Naive thymus-derived CD8-positive, alpha-beta T cell (primary cell): ENCODE measurements at regions not wholly inside any gene's neighbourhood (a gene's known extent, or its start where the extent isn't known, plus 50 kb on each side); places are given as distances from the start of the nearest gene placed in this dataset.

Experiments
- ATAC-seq, 2 donors: fragments of 150-1000 bp; cut with Tn5 transposase in 1 of 2; sonication (Bioruptor Pico), chemical (Tn5 transposase) in 1 of 2; 1 replicate in 1 of 2; 2 replicates in 1 of 2; pipeline ENCODE4 v1.10.0; 2021; ENCODE audit warnings: mild to moderate bottlenecking in 2 of 2, moderate library complexity in 2 of 2
- POLR2A ChIA-PET: fragments of 350-600 bp; sonication (Branson Sonifier 250); formaldehyde crosslinking; loops from one replicate; lab custom pipeline; 2021; ENCODE audit warnings: antibody characterized with exemption; lab: Charles Lee
- DNase-seq, 10 donors: peaks; one replicate each; pipeline versions ENCODE4 v3.0.0 to v3.0.0-alpha.2; 2020 to 2022
- H3K27ac Mint-ChIP-seq, 10 donors: one replicate each; pipeline ENCODE4 v1.8.0; 2020 to 2022; ENCODE audit warnings: mild to moderate bottlenecking in 10 of 10, mixed read lengths in 10 of 10, moderate library complexity in 4 of 10, inconsistent platforms in 1 of 10
- H3K27me3 Mint-ChIP-seq, 5 donors: one replicate each; pipeline ENCODE4 v1.8.0; 2021 to 2022; ENCODE audit warnings: mixed read lengths in 5 of 5
- H3K36me3 Mint-ChIP-seq, 3 donors: one replicate each; pipeline ENCODE4 v1.8.0; 2020 to 2022; ENCODE audit warnings: mixed read lengths in 3 of 3, mild to moderate bottlenecking in 2 of 3, inconsistent platforms in 1 of 3
- H3K4me1 Mint-ChIP-seq, 4 donors: one replicate each; pipeline ENCODE4 v1.8.0; 2021 to 2022; ENCODE audit warnings: mixed read lengths in 4 of 4
- H3K4me3 Mint-ChIP-seq, 10 donors: one replicate each; pipeline ENCODE4 v1.8.0; 2020 to 2022; ENCODE audit warnings: mild to moderate bottlenecking in 10 of 10, mixed read lengths in 10 of 10, moderate library complexity in 6 of 10, inconsistent platforms in 1 of 10
- H3K9me3 Mint-ChIP-seq, 9 donors: one replicate each; pipeline ENCODE4 v1.8.0; 2020 to 2022; ENCODE audit warnings: mixed read lengths in 9 of 9, mild to moderate bottlenecking in 3 of 9, inconsistent platforms in 1 of 9, moderate library complexity in 1 of 9

DNA sequence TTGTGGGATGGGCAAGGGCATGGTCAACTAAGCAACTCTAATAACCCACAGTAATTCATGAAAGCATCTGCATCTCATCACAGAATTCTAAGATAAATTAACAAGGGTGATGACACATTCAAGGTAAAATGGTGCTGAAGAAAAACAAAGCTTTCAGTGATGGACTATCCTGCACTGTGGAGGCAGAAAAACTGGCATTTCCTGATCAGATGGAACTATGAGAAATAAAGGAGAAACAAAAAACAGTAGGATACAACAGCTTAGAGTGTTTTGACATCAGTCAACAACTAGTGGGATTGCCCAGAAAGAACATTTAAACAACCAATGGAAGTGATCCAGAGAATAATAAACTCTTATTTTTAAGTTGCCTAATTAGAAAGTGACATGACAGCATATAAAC lies 327.0 kb downstream of the KLF5 start:
- H3K9me3 Mint-ChIP-seq, result peaks cover 0 to 12% (median 3%) of the 10 kb centered on the region in 9 donors
- H3K27me3 Mint-ChIP-seq, result peaks cover 6 to 20% (median 8%) of the 10 kb centered on the region in 5 donors
- no peak overlapping the region for H3K4me3 Mint-ChIP-seq
- ATAC-seq (no peak), DNase-seq (no peak)
- no peaks in the 10 kb centered on the region for H3K4me1 Mint-ChIP-seq
- POLR2A ChIA-PET, result no interaction called here
- no peak overlapping the region for H3K27ac Mint-ChIP-seq
- peaks cover 0 to 5% (median 0%) of the 10 kb centered on the region in 3 donors for H3K36me3 Mint-ChIP-seq

DNA sequence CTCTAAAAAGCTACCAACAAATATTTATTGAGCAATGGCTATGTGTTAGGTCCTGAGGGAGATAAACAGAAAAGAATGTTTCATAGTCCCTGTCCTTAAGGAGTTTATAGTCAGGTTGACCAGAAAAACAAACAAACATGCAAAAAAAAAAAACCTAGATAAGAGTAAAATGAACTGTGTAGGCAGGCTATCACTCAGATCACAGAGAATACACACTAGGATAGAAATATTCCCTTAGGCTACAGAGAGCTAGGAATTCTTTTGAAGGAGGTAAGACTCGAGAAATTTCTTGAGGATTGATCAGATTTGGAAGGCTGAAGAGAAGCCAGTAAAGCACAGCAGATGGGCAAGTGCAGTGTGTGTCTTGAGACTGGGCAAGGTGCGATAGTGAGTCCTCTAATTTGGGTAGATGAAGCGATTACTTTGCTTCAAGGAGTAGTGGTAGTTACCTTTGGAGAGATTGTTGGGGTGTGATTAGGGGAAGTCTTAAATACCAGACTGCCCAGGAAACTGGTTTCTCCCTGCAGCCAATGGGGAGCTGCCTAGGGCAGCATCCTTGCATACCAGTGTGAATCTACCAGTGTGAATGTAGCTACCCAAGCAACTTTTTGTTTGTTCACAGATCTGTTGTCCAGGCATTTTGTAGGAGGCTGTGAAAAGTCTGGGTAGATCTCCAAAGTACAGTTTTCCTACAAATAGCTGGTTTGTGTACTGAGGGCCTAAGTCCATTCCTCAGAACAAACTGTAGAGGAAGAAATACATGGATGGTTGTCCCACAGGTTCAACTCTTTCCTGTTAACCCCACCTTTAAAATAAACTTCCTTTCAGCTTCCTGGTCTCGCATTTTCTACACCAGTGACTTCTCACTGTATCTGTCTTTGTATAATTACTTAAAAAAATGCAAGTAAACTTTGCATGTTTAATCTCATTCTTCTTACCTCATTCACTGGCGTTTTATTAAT lies 314.1 kb downstream of the KLF5 start:
- H3K27me3 Mint-ChIP-seq, result peaks cover 2 to 19% (median 5%) of the 10 kb centered on the region in 5 donors
- POLR2A ChIA-PET, result interaction anchor here (0.6 kb wide), 1 partner anchor 48 kb away, joined by 5 read pairs; no protein-coding TSS in a partner anchor
- H3K4me1 Mint-ChIP-seq, result no peaks in the 10 kb centered on the region
- DNase-seq, result no peak
- H3K36me3 Mint-ChIP-seq, result peaks cover 0 to 2% (median 0%) of the 10 kb centered on the region in 3 donors
- H3K9me3 Mint-ChIP-seq, result peaks cover 0 to 5% (median 0%) of the 10 kb centered on the region in 9 donors
- H3K4me3 Mint-ChIP-seq, result no peak overlapping the region
- no peak overlapping the region for H3K27ac Mint-ChIP-seq
- no peak for ATAC-seq

GRCh38 chr13:73370066-73370465 lies 311.3 kb downstream of the KLF5 start:
- H3K9me3 Mint-ChIP-seq, result no peaks in the 10 kb centered on the region
- no peak for DNase-seq
- POLR2A ChIA-PET, result no interaction called here
- H3K36me3 Mint-ChIP-seq, result peaks cover 0 to 2% (median 0%) of the 10 kb centered on the region in 3 donors
- peaks cover 2 to 19% (median 5%) of the 10 kb centered on the region in 5 donors for H3K27me3 Mint-ChIP-seq
- no peak overlapping the region for H3K27ac Mint-ChIP-seq
- no peak overlapping the region for H3K4me3 Mint-ChIP-seq
- H3K4me1 Mint-ChIP-seq, result no peaks in the 10 kb centered on the region
- no peak for ATAC-seq

DNA sequence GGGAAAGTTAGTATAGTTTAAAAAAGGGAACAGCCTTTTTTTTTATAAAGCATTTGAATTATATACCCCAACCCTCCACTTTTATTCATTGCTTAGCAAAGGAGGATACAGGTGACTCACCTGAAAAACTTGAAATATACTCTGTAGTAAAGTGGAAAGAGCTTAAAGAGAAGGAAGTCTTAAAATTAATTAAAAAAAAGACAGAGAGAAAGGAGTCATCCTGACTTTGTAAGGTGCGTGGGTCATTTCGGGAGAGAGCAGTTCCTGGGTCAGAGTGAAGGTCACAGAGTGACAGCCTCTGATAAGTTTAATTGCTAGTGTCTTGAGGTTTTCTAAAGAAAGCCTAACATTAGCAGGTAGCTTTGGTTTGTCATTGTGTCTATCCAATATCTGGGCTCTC lies 310.3 kb downstream of the KLF5 start:
- no peak overlapping the region for H3K27ac Mint-ChIP-seq
- peaks cover 0 to 2% (median 0%) of the 10 kb centered on the region in 3 donors for H3K36me3 Mint-ChIP-seq
- no peak overlapping the region for H3K4me3 Mint-ChIP-seq
- no peaks in the 10 kb centered on the region for H3K4me1 Mint-ChIP-seq
- ATAC-seq, result no peak
- DNase-seq, result no peak
- POLR2A ChIA-PET, result no interaction called here
- no peaks in the 10 kb centered on the region for H3K9me3 Mint-ChIP-seq
- H3K27me3 Mint-ChIP-seq, result peaks cover 2 to 19% (median 5%) of the 10 kb centered on the region in 5 donors

DNA sequence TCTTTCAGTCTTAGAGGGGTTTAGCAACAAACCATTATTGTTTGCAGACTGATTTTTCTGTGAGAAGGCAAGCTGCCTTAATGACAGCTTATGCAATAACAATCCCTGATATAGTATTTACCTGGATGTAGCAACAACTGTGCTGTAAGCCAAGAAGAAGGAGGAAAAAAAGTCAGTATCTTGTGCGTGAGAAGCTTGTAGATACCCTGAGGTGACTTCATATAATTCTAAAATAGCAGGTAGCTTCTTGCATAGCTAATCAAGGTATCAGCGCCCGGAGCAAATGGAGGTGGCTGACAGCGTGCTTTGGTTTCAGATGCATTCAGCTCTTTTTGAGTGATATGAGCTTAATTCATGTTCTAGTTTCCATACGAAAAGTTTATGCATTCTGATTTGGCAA lies 309.8 kb downstream of the KLF5 start:
- Mint-ChIP-seq H3K4me3 (no peak overlapping the region), H3K4me1 (no peaks in the 10 kb centered on the region), H3K9me3 (no peaks in the 10 kb centered on the region), H3K27me3 (peaks cover 2 to 19% (median 5%) of the 10 kb centered on the region in 5 donors), H3K36me3 (peaks cover 0 to 2% (median 0%) of the 10 kb centered on the region in 3 donors), H3K27ac (no peak overlapping the region)
- POLR2A ChIA-PET, result no interaction called here
- ATAC-seq (no peak), DNase-seq (no peak)

GRCh38 chr13:73367886-73368285 lies 309.1 kb downstream of the KLF5 start:
- ATAC-seq (no peak), DNase-seq (no peak)
- no peaks in the 10 kb centered on the region for H3K9me3 Mint-ChIP-seq
- H3K4me3 Mint-ChIP-seq, result no peak overlapping the region
- POLR2A ChIA-PET, result no interaction called here
- H3K36me3 Mint-ChIP-seq, result peaks cover 0 to 2% (median 0%) of the 10 kb centered on the region in 3 donors
- no peak overlapping the region for H3K27ac Mint-ChIP-seq
- peaks cover 2 to 19% (median 5%) of the 10 kb centered on the region in 5 donors for H3K27me3 Mint-ChIP-seq
- no peaks in the 10 kb centered on the region for H3K4me1 Mint-ChIP-seq

DNA sequence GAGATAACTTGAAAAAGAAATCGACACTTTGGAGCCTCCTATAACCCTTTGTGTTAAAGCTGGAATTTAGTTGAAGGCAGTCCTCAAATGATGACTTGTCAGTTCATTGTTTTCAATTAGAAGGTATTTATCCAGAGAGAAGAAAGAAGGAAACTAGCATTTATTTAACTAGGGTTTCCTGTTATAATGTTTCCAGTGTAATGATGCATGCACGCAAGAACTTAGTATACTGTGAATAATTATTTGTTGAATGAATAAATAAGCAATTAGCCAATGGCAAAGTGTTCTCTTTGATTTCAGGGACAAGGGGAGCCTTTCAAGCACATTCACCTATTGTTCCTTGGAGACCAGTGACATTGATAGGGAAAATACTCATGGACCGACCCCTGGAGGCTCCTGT lies 307.4 kb downstream of the KLF5 start:
- POLR2A ChIA-PET, result no interaction called here
- DNase-seq (no peak), ATAC-seq (no peak)
- Mint-ChIP-seq H3K36me3 (peaks cover 0 to 2% (median 0%) of the 10 kb centered on the region in 3 donors), H3K27me3 (peaks cover 0 to 7% (median 2%) of the 10 kb centered on the region in 5 donors), H3K27ac (no peak overlapping the region), H3K4me1 (no peaks in the 10 kb centered on the region), H3K4me3 (no peak overlapping the region), H3K9me3 (no peaks in the 10 kb centered on the region)

- POLR2A ChIA-PET, result no interaction called here
- no peak for ATAC-seq
- no peaks in the 10 kb centered on the region for H3K36me3 Mint-ChIP-seq
- H3K27ac Mint-ChIP-seq, result peak overlapping the region in 1 of 10 donors; percentile 46
- no peak for DNase-seq
- H3K4me1 Mint-ChIP-seq, result no peaks in the 10 kb centered on the region
- no peak overlapping the region for H3K4me3 Mint-ChIP-seq
- no peaks in the 10 kb centered on the region for H3K9me3 Mint-ChIP-seq
- peaks cover 0 to 1% (median 0%) of the 10 kb centered on the region in 5 donors for H3K27me3 Mint-ChIP-seq
These were observed 306.9 kb downstream of the KLF5 start for GRCh38 chr13:73365681-73366080.

DNA sequence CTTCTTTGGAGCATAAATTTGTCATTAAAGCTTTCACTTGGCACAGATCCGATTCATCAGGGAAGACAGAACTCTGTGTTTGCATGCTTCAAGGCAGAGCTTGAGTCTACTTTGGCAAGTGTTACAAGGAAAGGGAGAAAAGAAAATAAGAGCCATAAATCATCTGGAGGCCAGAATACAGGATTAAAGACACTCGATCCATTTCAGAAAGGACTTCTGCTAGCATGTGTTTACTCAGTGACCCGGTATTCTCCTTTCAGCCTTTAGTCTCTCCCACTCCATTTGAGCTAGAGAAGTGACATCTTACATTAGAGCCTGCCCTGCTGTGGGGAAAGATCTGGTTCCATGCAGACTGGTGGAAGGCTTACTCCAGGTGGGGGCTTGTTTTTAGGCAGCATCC lies 306.4 kb downstream of the KLF5 start:
- ATAC-seq (no peak), DNase-seq (no peak)
- Mint-ChIP-seq H3K4me3 (no peak overlapping the region), H3K9me3 (no peaks in the 10 kb centered on the region), H3K27me3 (peaks cover 0 to 1% (median 0%) of the 10 kb centered on the region in 5 donors), H3K36me3 (no peaks in the 10 kb centered on the region), H3K27ac (peak overlapping the region in 1 of 10 donors; percentile 46), H3K4me1 (no peaks in the 10 kb centered on the region)
- POLR2A ChIA-PET, result no interaction called here

DNA sequence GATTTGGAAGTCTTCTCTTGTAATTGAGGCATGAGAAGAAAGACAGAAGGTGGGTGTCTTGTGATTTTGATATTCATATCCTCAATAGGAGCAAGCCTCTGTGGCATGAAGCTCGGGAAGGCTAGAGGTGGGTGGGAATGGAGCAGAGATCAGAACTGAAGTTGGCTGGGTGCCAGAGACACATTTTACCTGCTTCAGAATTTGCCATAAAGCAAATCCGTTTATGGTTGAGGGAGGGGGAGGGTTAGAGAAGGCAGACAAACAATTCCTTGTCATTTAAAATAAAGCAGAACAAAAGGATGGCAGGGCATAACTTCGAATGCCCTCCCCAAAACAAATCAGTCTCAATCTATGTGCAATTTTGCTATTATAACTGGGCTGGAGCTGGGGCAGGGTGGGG lies 305.9 kb downstream of the KLF5 start:
- H3K4me1 Mint-ChIP-seq, result no peaks in the 10 kb centered on the region
- no peak overlapping the region for H3K27ac Mint-ChIP-seq
- H3K9me3 Mint-ChIP-seq, result no peaks in the 10 kb centered on the region
- no peak overlapping the region for H3K4me3 Mint-ChIP-seq
- DNase-seq (no peak), ATAC-seq (no peak)
- H3K36me3 Mint-ChIP-seq, result no peaks in the 10 kb centered on the region
- POLR2A ChIA-PET, result no interaction called here
- H3K27me3 Mint-ChIP-seq, result peaks cover 0 to 1% (median 0%) of the 10 kb centered on the region in 5 donors

DNA sequence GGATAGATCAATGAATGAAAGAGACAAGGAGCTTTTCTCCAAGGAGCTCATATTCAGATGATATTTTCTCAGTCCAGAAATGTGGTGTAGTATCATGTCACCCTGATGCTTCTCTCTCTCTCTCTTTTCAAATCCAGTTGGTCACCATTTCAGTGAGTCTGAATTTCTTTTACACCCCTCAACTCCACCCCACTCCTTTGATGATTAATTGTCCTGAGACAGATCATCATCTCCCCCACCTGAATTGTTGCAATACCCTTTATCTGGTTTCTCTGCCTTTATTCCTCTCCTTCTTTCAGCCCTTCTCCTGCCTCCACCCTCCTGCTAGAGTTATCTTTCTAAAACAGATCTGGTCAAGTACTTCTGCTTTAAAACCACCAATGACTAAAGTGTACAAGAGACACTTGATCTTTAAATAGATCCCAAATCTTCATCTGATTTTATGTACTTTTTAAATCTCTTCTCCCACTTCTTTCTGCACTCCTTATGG lies 299.8 kb downstream of the KLF5 start:
- no peaks in the 10 kb centered on the region for H3K36me3 Mint-ChIP-seq
- no peak overlapping the region for H3K4me3 Mint-ChIP-seq
- no peak for ATAC-seq
- no peak overlapping the region for H3K27ac Mint-ChIP-seq
- no peaks in the 10 kb centered on the region for H3K4me1 Mint-ChIP-seq
- peaks cover 0 to 3% (median 0%) of the 10 kb centered on the region in 9 donors for H3K9me3 Mint-ChIP-seq
- H3K27me3 Mint-ChIP-seq, result peaks cover 0 to 4% (median 0%) of the 10 kb centered on the region in 5 donors
- DNase-seq, result no peak
- POLR2A ChIA-PET, result no interaction called here

DNA sequence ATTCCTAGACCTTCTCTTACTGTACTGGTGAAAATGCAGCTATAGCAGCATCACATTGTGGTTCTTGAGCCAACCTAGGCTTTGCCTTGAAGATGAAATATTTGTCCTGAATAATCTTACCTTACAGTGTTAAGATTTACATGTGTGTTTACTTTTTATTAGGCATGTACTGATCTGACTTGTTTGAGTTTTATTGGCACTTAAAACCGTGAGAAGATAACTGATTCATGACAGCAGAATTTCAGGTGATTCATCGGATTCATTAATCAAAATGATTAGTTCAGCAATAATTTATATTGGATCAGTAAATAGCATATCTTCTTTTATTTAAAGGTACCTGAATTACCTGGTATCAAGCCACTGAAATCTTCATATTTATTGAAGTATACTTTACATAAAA lies 296.3 kb downstream of the KLF5 start:
- POLR2A ChIA-PET, result no interaction called here
- Mint-ChIP-seq H3K27me3 (peaks cover 0 to 4% (median 0%) of the 10 kb centered on the region in 5 donors), H3K27ac (no peak overlapping the region), H3K9me3 (peaks cover 0 to 3% (median 0%) of the 10 kb centered on the region in 9 donors), H3K36me3 (no peaks in the 10 kb centered on the region), H3K4me1 (no peaks in the 10 kb centered on the region), H3K4me3 (no peak overlapping the region)
- ATAC-seq, result no peak
- no peak for DNase-seq

- H3K9me3 Mint-ChIP-seq, result peaks cover 0 to 3% (median 0%) of the 10 kb centered on the region in 9 donors
- H3K36me3 Mint-ChIP-seq, result no peaks in the 10 kb centered on the region
- H3K4me1 Mint-ChIP-seq, result no peaks in the 10 kb centered on the region
- DNase-seq (no peak), ATAC-seq (no peak)
- POLR2A ChIA-PET, result no interaction called here
- H3K27ac Mint-ChIP-seq, result no peak overlapping the region
- H3K27me3 Mint-ChIP-seq, result peaks cover 2 to 13% (median 6%) of the 10 kb centered on the region in 5 donors
- no peak overlapping the region for H3K4me3 Mint-ChIP-seq
These were observed 292.9 kb downstream of the KLF5 start for GRCh38 chr13:73351730-73352129.
